ENCODE measurements at regions not wholly inside any gene's neighbourhood (a gene's known extent, or its start where the extent isn't known, plus 50 kb on each side); places are given as distances from the start of the nearest gene placed in this dataset.

- DNase-seq (ENCODE audit: low spot score) (no peak), ATAC-seq (ENCODE audit: low FRiP score) (no peak)
- no peak for TF ChIP-seq CTCF (IDR thresholded peaks at IDR 0.05)
Measured at GRCh38 chr15:93152951-93153350, 63.9 kb upstream of the RGMA start.

- no peak for DNase-seq (ENCODE audit: low spot score)
- ATAC-seq (ENCODE audit: low FRiP score), result no peak
- TF ChIP-seq CTCF (IDR thresholded peaks at IDR 0.05), result no peak
Measured at GRCh38 chr15:93152360-93152759, 63.3 kb upstream of the RGMA start.

GRCh38 chr15:93150910-93151881 lies 62.2 kb upstream of the RGMA start:
- DNase-seq (ENCODE audit: low spot score), result no peak
- TF ChIP-seq CTCF (IDR thresholded peaks at IDR 0.05), result no peak
- ATAC-seq (ENCODE audit: low FRiP score), result no peak

- DNase-seq (ENCODE audit: low spot score) (no peak), ATAC-seq (ENCODE audit: low FRiP score) (no peak)
- no peak for TF ChIP-seq CTCF (IDR thresholded peaks at IDR 0.05)
Measured at GRCh38 chr15:93146601-93147000, 57.6 kb upstream of the RGMA start.

GRCh38 chr15:93146196-93146595 lies 57.2 kb upstream of the RGMA start:
- TF ChIP-seq CTCF (IDR thresholded peaks at IDR 0.05), result no peak
- no peak for DNase-seq (ENCODE audit: low spot score)
- no peak for ATAC-seq (ENCODE audit: low FRiP score)

- ATAC-seq (ENCODE audit: low FRiP score) (no peak), DNase-seq (ENCODE audit: low spot score) (no peak)
- TF ChIP-seq CTCF (IDR thresholded peaks at IDR 0.05), result no peak
Measured at GRCh38 chr15:93144463-93145236, 55.6 kb upstream of the RGMA start.
